SK-N-SH treated with all-trans-retinoic acid at 6 μM for 48 hours (cell line): ENCODE measurements at regions not wholly inside any gene's neighbourhood (a gene's known extent, or its start where the extent isn't known, plus 50 kb on each side); places are given as distances from the start of the nearest gene placed in this dataset.

ENCODE experiments used
- ATAC-seq: fragments of 200-7000 bp; cut with Tn5 transposase; 3 replicates; pipeline ENCODE4 v1.9.1; 2020; ENCODE audit warnings: mild to moderate bottlenecking, moderate library complexity
- ARNTL ChIP-seq: fragments of 450-650 bp; formaldehyde crosslinking; IDR thresholded peaks from 2 replicates; pipeline ENCODE4 v1.5.0; 2020; ENCODE audit warnings: low read depth, mild to moderate bottlenecking, moderate library complexity, borderline replicate concordance
- BACH2 ChIP-seq: fragments of 250-450 bp; sonication (Bioruptor Pico); IDR thresholded peaks from 2 replicates; pipeline ENCODE4 v1.9.0; 2021; ENCODE audit warnings: mild to moderate bottlenecking, borderline replicate concordance
- CSDC2 ChIP-seq: fragments of 250-450 bp; sonication (Bioruptor Pico); IDR thresholded peaks from 2 replicates; pipeline ENCODE4 v1.5.0; 2020; ENCODE audit warnings: mild to moderate bottlenecking, moderate library complexity
- ESRRG ChIP-seq: fragments of 250-450 bp; sonication (Bioruptor Pico); IDR thresholded peaks from 2 replicates; pipeline ENCODE4 v1.6.1; 2021; ENCODE audit warnings: mild to moderate bottlenecking
- GLIS3 ChIP-seq: fragments of 250-450 bp; sonication (Bioruptor Pico); IDR thresholded peaks from 2 replicates; pipeline ENCODE4 v1.5.0; 2020; ENCODE audit warnings: mild to moderate bottlenecking, moderate library complexity
- ISL1 ChIP-seq: fragments of 250-450 bp; sonication (Bioruptor Pico); IDR thresholded peaks from 2 replicates; pipeline ENCODE4 v2.1.2; 2022; ENCODE audit warnings: mild to moderate bottlenecking, moderate library complexity
- OSR1 ChIP-seq: fragments of 250-450 bp; sonication (Bioruptor Pico); IDR thresholded peaks from 2 replicates; pipeline ENCODE4 v1.8.0; 2022; ENCODE audit warnings: moderate library complexity, mild to moderate bottlenecking, inconsistent platforms
- PPARA ChIP-seq: fragments of 250-450 bp; sonication (Bioruptor Pico); IDR thresholded peaks from 2 replicates; pipeline ENCODE4 v1.5.0; 2020; ENCODE audit warnings: mild to moderate bottlenecking, borderline replicate concordance
- SNAI2 ChIP-seq: fragments of 250-450 bp; sonication (Bioruptor Pico); IDR thresholded peaks from 2 replicates; pipeline ENCODE4 v1.5.0; 2020; ENCODE audit warnings: mild to moderate bottlenecking, moderate library complexity
- TCF4 ChIP-seq: fragments of 250-450 bp; sonication (Bioruptor Pico); IDR thresholded peaks from 2 replicates; pipeline ENCODE4 v1.8.0; 2021; ENCODE audit warnings: mild to moderate bottlenecking, moderate library complexity, borderline replicate concordance
- TOX ChIP-seq: fragments of 250-450 bp; sonication (Bioruptor Pico); IDR thresholded peaks from 2 replicates; pipeline ENCODE4 v1.8.0; 2021; ENCODE audit warnings: mild to moderate bottlenecking, moderate library complexity, borderline replicate concordance
- ZC3H10 ChIP-seq: fragments of 250-450 bp; sonication (Bioruptor Pico); IDR thresholded peaks from 2 replicates; pipeline ENCODE4 v1.5.1; 2021; ENCODE audit warnings: mild to moderate bottlenecking, moderate library complexity
- ZFP3 ChIP-seq: fragments of 250-450 bp; sonication (Bioruptor Pico); IDR thresholded peaks from 2 replicates; pipeline ENCODE4 v1.5.0; 2020; ENCODE audit warnings: mild to moderate bottlenecking, moderate library complexity
- ZFP30 ChIP-seq: fragments of 450-650 bp; formaldehyde crosslinking; IDR thresholded peaks from 2 replicates; pipeline ENCODE4 v1.5.0; 2022; ENCODE audit warnings: mild to moderate bottlenecking, moderate library complexity
- ZNF565 ChIP-seq: fragments of 450-650 bp; formaldehyde crosslinking; conservative IDR thresholded peaks from 2 replicates; pipeline ENCODE4 v1.5.0; 2020; ENCODE audit warnings: low read depth, mild to moderate bottlenecking, moderate library complexity
- ZNF8 ChIP-seq: fragments of 450-650 bp; formaldehyde crosslinking; IDR thresholded peaks from 2 replicates; pipeline ENCODE4 v1.5.0; 2020; ENCODE audit warnings: mild to moderate bottlenecking, moderate library complexity
- TF ChIP-seq, protein P1 (sequence below): fragments of 250-450 bp; sonication (Bioruptor Pico); IDR thresholded peaks from 2 replicates; pipeline ENCODE4 v1.5.1; 2021; ENCODE audit warnings: mild to moderate bottlenecking, moderate library complexity
- TF ChIP-seq, protein P2 (sequence below): fragments of 250-450 bp; sonication (Bioruptor Pico); IDR thresholded peaks from 2 replicates; pipeline ENCODE4 v1.8.0; 2020; ENCODE audit warnings: mild to moderate bottlenecking, moderate library complexity, borderline replicate concordance
- TF ChIP-seq, protein P3 (sequence below): fragments of 250-450 bp; sonication (Bioruptor Pico); IDR thresholded peaks from 2 replicates; pipeline ENCODE4 v1.8.0; 2021; ENCODE audit warnings: low read depth, mild to moderate bottlenecking, moderate library complexity, borderline replicate concordance
- TF ChIP-seq, protein P4 (sequence below): fragments of 250-450 bp; sonication (Bioruptor Pico); IDR thresholded peaks from 2 replicates; pipeline ENCODE4 v1.5.0; 2020; ENCODE audit warnings: mild to moderate bottlenecking, moderate library complexity

DNA sequence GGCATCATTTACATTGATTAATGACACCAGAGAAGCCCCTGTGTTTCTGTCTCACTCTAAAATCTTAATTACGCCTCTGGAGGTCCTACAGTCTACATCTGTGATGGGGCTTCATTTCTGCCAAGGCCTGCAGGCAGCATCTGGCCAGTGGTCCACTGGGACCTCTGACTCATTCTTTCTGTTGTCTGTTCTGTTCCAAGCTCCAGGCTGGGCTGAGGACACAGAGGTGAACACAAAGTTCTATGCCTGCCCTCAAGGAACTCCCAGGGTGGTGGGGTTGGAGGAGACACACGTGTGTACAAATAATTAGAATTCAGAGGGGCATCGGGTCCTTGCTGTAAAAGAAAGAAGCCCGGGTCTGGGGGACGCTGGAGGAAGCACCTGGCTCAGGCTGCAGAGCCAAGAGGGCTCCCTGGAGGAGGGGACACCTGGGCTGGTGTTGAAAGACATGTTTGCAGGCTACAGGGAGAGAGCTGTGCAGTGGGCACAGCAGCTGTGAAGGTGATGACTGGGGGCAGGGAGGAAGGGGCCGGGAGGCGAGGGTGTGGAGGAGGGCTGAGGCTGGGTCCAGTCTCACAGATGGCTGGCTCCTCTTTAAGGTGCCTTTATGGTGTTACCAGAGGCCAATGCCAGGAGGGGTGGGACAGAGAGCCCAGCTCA is 103.3 kb upstream of the PRR23E start:
- TF ChIP-seq ZFP3 (CRISPR knock-in tag) = no peak
- TF ChIP-seq CSDC2 (CRISPR knock-in tag) = no peak
- TF ChIP-seq, protein P1, sequence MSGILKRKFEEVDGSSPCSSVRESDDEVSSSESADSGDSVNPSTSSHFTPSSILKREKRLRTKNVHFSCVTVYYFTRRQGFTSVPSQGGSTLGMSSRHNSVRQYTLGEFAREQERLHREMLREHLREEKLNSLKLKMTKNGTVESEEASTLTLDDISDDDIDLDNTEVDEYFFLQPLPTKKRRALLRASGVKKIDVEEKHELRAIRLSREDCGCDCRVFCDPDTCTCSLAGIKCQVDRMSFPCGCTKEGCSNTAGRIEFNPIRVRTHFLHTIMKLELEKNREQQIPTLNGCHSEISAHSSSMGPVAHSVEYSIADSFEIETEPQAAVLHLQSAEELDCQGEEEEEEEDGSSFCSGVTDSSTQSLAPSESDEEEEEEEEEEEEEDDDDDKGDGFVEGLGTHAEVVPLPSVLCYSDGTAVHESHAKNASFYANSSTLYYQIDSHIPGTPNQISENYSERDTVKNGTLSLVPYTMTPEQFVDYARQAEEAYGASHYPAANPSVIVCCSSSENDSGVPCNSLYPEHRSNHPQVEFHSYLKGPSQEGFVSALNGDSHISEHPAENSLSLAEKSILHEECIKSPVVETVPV = no peak
- no peak for TF ChIP-seq SNAI2 (CRISPR knock-in tag)
- TF ChIP-seq ARNTL (CRISPR knock-in tag) = no peak
- TF ChIP-seq ESRRG = no peak
- no peak for TF ChIP-seq OSR1 (CRISPR knock-in tag)
- TF ChIP-seq PPARA (CRISPR knock-in tag) = no peak
- TF ChIP-seq TOX (CRISPR knock-in tag) = no peak
- TF ChIP-seq, protein P2, sequence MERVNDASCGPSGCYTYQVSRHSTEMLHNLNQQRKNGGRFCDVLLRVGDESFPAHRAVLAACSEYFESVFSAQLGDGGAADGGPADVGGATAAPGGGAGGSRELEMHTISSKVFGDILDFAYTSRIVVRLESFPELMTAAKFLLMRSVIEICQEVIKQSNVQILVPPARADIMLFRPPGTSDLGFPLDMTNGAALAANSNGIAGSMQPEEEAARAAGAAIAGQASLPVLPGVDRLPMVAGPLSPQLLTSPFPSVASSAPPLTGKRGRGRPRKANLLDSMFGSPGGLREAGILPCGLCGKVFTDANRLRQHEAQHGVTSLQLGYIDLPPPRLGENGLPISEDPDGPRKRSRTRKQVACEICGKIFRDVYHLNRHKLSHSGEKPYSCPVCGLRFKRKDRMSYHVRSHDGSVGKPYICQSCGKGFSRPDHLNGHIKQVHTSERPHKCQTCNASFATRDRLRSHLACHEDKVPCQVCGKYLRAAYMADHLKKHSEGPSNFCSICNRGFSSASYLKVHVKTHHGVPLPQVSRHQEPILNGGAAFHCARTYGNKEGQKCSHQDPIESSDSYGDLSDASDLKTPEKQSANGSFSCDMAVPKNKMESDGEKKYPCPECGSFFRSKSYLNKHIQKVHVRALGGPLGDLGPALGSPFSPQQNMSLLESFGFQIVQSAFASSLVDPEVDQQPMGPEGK = no peak
- no peak for TF ChIP-seq BACH2 (CRISPR knock-in tag)
- TF ChIP-seq ZC3H10 (CRISPR knock-in tag) = no peak
- TF ChIP-seq, protein P3, sequence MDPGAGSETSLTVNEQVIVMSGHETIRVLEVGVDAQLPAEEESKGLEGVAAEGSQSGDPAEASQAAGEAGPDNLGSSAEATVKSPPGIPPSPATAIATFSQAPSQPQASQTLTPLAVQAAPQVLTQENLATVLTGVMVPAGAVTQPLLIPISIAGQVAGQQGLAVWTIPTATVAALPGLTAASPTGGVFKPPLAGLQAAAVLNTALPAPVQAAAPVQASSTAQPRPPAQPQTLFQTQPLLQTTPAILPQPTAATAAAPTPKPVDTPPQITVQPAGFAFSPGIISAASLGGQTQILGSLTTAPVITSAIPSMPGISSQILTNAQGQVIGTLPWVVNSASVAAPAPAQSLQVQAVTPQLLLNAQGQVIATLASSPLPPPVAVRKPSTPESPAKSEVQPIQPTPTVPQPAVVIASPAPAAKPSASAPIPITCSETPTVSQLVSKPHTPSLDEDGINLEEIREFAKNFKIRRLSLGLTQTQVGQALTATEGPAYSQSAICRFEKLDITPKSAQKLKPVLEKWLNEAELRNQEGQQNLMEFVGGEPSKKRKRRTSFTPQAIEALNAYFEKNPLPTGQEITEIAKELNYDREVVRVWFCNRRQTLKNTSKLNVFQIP (CRISPR knock-in tag) = no peak
- ATAC-seq = no peak

DNA sequence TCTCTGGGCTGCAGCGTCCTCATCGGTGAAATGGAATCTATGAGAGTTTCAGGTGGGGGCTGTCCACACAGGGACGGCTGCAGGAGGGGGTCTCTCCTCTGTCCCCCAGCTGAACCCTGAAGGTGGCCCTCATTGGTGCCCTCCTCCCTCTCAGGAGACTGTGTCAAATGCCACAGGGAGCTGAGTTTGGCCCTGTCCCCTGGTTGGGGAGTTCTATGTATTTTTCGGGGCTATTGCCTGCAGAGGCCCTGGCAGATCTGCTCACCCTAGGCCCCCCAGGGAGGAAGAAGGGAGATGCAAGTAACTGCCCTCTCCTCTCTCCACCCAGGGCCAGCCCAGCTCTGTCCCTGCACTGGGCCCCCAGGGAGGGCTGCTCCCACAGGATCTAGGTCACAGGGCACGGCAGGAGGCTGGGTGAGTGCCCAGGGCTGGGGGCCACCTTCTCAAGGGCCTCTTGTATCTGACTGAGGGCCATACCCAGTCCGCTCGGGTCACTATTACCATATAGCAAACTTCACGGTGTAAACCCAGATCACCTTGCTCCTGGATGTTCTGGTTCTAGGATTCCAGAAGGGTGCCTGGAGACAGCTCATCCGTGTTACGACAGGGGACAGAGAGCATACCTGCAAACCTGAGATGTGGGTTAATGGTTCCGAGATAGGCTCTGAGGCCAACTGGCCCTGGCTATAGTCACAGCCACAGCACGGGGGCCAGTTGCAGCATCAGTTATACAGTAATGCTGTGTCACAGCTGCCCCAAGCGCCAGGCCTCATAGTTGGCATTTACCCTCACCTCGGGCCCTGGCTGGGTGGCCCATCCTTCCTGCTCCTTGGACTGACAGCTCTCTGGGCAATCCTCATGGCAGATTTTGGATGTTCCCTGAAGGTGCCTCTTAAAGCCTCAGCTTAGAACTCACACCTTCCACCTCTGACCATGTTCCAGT is 102.4 kb upstream of the PRR23E start:
- TF ChIP-seq OSR1 (CRISPR knock-in tag) = no peak
- TF ChIP-seq ZC3H10 (CRISPR knock-in tag) = no peak
- no peak for TF ChIP-seq PPARA (CRISPR knock-in tag)
- TF ChIP-seq ZFP3 (CRISPR knock-in tag) = no peak
- TF ChIP-seq SNAI2 (CRISPR knock-in tag) = no peak
- no peak for TF ChIP-seq ZNF8
- TF ChIP-seq, protein P2 = no peak
- TF ChIP-seq TCF4 (CRISPR knock-in tag) = no peak
- TF ChIP-seq ISL1 (CRISPR knock-in tag) = no peak
- TF ChIP-seq TOX (CRISPR knock-in tag) = no peak
- TF ChIP-seq, protein P3 (CRISPR knock-in tag) = no peak
- no peak for TF ChIP-seq ZFP30 (CRISPR knock-in tag)
- no peak for TF ChIP-seq ZNF565
- no peak for TF ChIP-seq ESRRG
- TF ChIP-seq GLIS3 (CRISPR knock-in tag) = no peak
- no peak for TF ChIP-seq CSDC2 (CRISPR knock-in tag)
- no peak for TF ChIP-seq BACH2 (CRISPR knock-in tag)
- TF ChIP-seq ARNTL (CRISPR knock-in tag) = no peak
- TF ChIP-seq, protein P4, sequence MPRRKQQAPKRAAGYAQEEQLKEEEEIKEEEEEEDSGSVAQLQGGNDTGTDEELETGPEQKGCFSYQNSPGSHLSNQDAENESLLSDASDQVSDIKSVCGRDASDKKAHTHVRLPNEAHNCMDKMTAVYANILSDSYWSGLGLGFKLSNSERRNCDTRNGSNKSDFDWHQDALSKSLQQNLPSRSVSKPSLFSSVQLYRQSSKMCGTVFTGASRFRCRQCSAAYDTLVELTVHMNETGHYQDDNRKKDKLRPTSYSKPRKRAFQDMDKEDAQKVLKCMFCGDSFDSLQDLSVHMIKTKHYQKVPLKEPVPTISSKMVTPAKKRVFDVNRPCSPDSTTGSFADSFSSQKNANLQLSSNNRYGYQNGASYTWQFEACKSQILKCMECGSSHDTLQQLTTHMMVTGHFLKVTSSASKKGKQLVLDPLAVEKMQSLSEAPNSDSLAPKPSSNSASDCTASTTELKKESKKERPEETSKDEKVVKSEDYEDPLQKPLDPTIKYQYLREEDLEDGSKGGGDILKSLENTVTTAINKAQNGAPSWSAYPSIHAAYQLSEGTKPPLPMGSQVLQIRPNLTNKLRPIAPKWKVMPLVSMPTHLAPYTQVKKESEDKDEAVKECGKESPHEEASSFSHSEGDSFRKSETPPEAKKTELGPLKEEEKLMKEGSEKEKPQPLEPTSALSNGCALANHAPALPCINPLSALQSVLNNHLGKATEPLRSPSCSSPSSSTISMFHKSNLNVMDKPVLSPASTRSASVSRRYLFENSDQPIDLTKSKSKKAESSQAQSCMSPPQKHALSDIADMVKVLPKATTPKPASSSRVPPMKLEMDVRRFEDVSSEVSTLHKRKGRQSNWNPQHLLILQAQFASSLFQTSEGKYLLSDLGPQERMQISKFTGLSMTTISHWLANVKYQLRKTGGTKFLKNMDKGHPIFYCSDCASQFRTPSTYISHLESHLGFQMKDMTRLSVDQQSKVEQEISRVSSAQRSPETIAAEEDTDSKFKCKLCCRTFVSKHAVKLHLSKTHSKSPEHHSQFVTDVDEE (CRISPR knock-in tag) = no peak
- ATAC-seq = no peak
